GM12878 (cell line): ENCODE measurements at regions not wholly inside any gene's neighbourhood (a gene's known extent, or its start where the extent isn't known, plus 50 kb on each side); places are given as distances from the start of the nearest gene placed in this dataset.

ENCODE experiments used
- ATAC-seq: fragments of 200-7000 bp; cut with Tn5 transposase; 3 replicates; pipeline ENCODE4 v1.9.1; 2020; ENCODE audit warnings: mild to moderate bottlenecking, moderate library complexity
- BruUV-seq: library from RNA; stranded (reverse); fragments of 400-500 nt; replicated peaks from 2 replicates; lab custom pipeline; 2021; lab: Mats Ljungman, UMichigan
- CTCF ChIA-PET: fragments of 300-600 bp; sonication (Branson Sonifier 250); formaldehyde crosslinking; extraction: SDS; loops from one replicate; lab custom pipeline; 2021; ENCODE audit warnings: inconsistent platforms; lab: Yijun Ruan, JAX
- POLR2A ChIA-PET: fragments of 350-600 bp; formaldehyde crosslinking; extraction: SDS; loops from one replicate; lab custom pipeline; 2021; ENCODE audit warnings: inconsistent platforms; lab: Charles Lee
- RAD21 ChIA-PET: fragments of 300-600 bp; sonication (Branson Sonifier 250); formaldehyde crosslinking; loops from one replicate; lab custom pipeline; 2023; ENCODE audit warnings: antibody characterized with exemption; ENCODE audit not compliant: unreplicated experiment; lab: Charles Lee
- SMC1A ChIA-PET: fragments of 300-600 bp; sonication (Branson Sonifier 250); formaldehyde crosslinking; loops from one replicate; lab custom pipeline; 2023; ENCODE audit not compliant: unreplicated experiment, uncharacterized antibody; lab: Charles Lee
- DNase-seq: peaks from one replicate; pipeline ENCODE4 v3.0.0-alpha.2; 2011; ENCODE audit warnings: low read depth, low spot score
- FAIRE-seq: peaks from 3 replicates; lab custom pipeline; 2011; peaks lifted over from hg19 to GRCh38; lab: Jason Lieb, UNC
- H2AFZ ChIP-seq: 2 replicates; pipeline ENCODE4 v1.6.0; 2011; ENCODE audit warnings: low read depth, low read length, control low read depth; ENCODE audit not compliant: control insufficient read depth
- H3K27ac ChIP-seq: 2 replicates; pipeline ENCODE4 v1.5.1; 2011; ENCODE audit warnings: control low read depth; ENCODE audit not compliant: control insufficient read depth, insufficient read depth
- H3K27me3 ChIP-seq, 2 experiments: replicated peaks in 1 of 2; 2 replicates each; pipeline versions ENCODE4 v1.6.0 to v1.6.1; 2011; ENCODE audit warnings: low read length in 1 of 2; ENCODE audit not compliant: control insufficient read depth in 2 of 2, insufficient read depth in 2 of 2
- H3K36me3 ChIP-seq, 2 experiments: 2 replicates each; pipeline ENCODE4 v1.5.1; 2011; ENCODE audit warnings: low read length in 1 of 2; ENCODE audit not compliant: control insufficient read depth in 2 of 2, insufficient read depth in 2 of 2
- H3K4me1 ChIP-seq: 2 replicates; pipeline ENCODE4 v1.6.1; 2011; ENCODE audit warnings: mild to moderate bottlenecking, low read length, moderate library complexity, mixed read lengths; ENCODE audit not compliant: control insufficient read depth, insufficient read depth
- H3K4me2 ChIP-seq: 2 replicates; pipeline ENCODE4 v1.6.0; 2011; ENCODE audit warnings: control low read depth; ENCODE audit not compliant: control insufficient read depth, insufficient read depth
- H3K4me3 ChIP-seq: fragments of 200-600 bp; sonication (generic); 2 replicates; pipeline ENCODE4 v1.5.1; 2016
- H3K79me2 ChIP-seq: 2 replicates; pipeline ENCODE4 v1.6.0; 2011; ENCODE audit warnings: low read length; ENCODE audit not compliant: control insufficient read depth, insufficient read depth
- H3K9ac ChIP-seq: 2 replicates; pipeline ENCODE4 v1.8.0; 2011; ENCODE audit warnings: low read length, control low read depth, mixed read lengths; ENCODE audit not compliant: control insufficient read depth, insufficient read depth
- H3K9me3 ChIP-seq: replicated peaks from 3 replicates; pipeline ENCODE4 v1.5.1; 2011; ENCODE audit warnings: mild to moderate bottlenecking, low read length; ENCODE audit not compliant: control insufficient read depth, insufficient read depth
- H4K20me1 ChIP-seq: 2 replicates; pipeline ENCODE4 v1.6.0; 2011; ENCODE audit not compliant: control insufficient read depth, insufficient read depth
- CBX5 ChIP-seq: sonication (generic); IDR thresholded peaks from 2 replicates; pipeline ENCODE4 v1.6.1; 2016; ENCODE audit warnings: low read depth, moderate library complexity, mild to moderate bottlenecking, inconsistent platforms
- CREM ChIP-seq: IDR thresholded peaks from 2 replicates; pipeline ENCODE4 v1.6.1; 2014; ENCODE audit warnings: antibody characterized with exemption, low read depth
- IRF4 ChIP-seq: IDR thresholded peaks from 2 replicates; pipeline ENCODE4 v1.6.1; 2011; ENCODE audit warnings: low read depth, low read length
- MEF2A ChIP-seq: IDR thresholded peaks from 2 replicates; pipeline ENCODE4 v1.6.1; 2011; ENCODE audit warnings: low read depth, mild to moderate bottlenecking, low read length, moderate library complexity; ENCODE audit not compliant: insufficient read depth
- RELA ChIP-seq: fragments of 450-650 bp; IDR thresholded peaks from 2 replicates; pipeline ENCODE4 v1.8.0; 2014; ENCODE audit warnings: borderline replicate concordance; ENCODE audit not compliant: partially characterized antibody
- SIX5 ChIP-seq: IDR thresholded peaks from 2 replicates; pipeline ENCODE4 v1.6.1; 2011; ENCODE audit warnings: mild to moderate bottlenecking, low read depth, low read length, moderate library complexity; ENCODE audit not compliant: severe bottlenecking
- SMAD1 ChIP-seq: fragments of 450-650 bp; IDR thresholded peaks from 2 replicates; pipeline ENCODE4 v1.6.1; 2018; ENCODE audit warnings: mild to moderate bottlenecking, low read depth; ENCODE audit not compliant: partially characterized antibody
- TCF12 ChIP-seq: IDR thresholded peaks from 2 replicates; pipeline ENCODE4 v1.6.1; 2011; ENCODE audit warnings: low read depth, mild to moderate bottlenecking, low read length
- WGBS: methylation state at CpG from one replicate; pipeline ENCODE4 v1.1.6; 2016; ENCODE audit warnings: low lambda C conversion rate; ENCODE audit not compliant: insufficient replicate concordance, insufficient coverage; ENCODE audit errors: missing lambda C conversion rate; 5-methylcytosine and 5-hydroxymethylcytosine counted together
- in situ Hi-C: fragments of 300-500 bp; cut with MboI; formaldehyde crosslinking; loops from 9 replicates; pipeline ENCODE4 v1.14.3; 2018; ENCODE audit warnings: mixed read lengths
- intact Hi-C: fragments of 100-400 bp; cut with micrococcal nuclease; formaldehyde crosslinking; loops from one replicate; pipeline ENCODE4 v1.14.2; 2022; ENCODE audit not compliant: unreplicated experiment
- TF ChIP-seq, protein P1 (sequence below): fragments of 450-650 bp; IDR thresholded peaks from 2 replicates; pipeline ENCODE4 v1.6.1; 2018; ENCODE audit warnings: mild to moderate bottlenecking, low read depth, moderate library complexity; ENCODE audit not compliant: partially characterized antibody
- TF ChIP-seq, protein P2 (sequence below): IDR thresholded peaks from 2 replicates; pipeline ENCODE4 v1.6.1; 2012; ENCODE audit warnings: low read depth, low read length, improper control_type of control experiment

- TF ChIP-seq, protein P1, sequence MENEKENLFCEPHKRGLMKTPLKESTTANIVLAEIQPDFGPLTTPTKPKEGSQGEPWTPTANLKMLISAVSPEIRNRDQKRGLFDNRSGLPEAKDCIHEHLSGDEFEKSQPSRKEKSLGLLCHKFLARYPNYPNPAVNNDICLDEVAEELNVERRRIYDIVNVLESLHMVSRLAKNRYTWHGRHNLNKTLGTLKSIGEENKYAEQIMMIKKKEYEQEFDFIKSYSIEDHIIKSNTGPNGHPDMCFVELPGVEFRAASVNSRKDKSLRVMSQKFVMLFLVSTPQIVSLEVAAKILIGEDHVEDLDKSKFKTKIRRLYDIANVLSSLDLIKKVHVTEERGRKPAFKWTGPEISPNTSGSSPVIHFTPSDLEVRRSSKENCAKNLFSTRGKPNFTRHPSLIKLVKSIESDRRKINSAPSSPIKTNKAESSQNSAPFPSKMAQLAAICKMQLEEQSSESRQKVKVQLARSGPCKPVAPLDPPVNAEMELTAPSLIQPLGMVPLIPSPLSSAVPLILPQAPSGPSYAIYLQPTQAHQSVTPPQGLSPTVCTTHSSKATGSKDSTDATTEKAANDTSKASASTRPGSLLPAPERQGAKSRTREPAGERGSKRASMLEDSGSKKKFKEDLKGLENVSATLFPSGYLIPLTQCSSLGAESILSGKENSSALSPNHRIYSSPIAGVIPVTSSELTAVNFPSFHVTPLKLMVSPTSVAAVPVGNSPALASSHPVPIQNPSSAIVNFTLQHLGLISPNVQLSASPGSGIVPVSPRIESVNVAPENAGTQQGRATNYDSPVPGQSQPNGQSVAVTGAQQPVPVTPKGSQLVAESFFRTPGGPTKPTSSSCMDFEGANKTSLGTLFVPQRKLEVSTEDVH, result no peak
- TF ChIP-seq CBX5, result no peak
- no peak for TF ChIP-seq RELA
- no peak for TF ChIP-seq CREM
Measured at GRCh38 chrY:7878719-7879118, 967.2 kb upstream of the AMELY start (continued).

DNA sequence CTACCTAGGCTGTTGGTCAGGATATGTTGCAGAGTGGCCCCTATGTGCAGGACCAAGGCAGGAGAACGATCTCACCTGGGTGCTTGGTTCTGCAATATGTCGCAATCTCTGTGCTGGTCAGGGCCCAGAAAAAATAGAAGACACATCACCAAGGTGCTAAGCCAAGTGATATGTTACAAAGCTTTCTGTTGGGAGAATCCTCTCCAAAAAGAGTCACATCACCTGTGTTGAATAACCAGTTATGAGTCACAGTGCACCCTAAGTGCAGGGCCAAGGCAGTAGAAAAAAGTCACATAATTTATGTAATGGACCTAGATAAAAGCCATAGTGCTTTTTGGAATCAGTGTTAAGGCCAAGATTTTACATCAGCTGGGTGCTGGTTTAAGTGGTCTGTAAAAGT is 965.9 kb upstream of the AMELY start:
- no peaks in the 10 kb centered on the region for H3K4me1 ChIP-seq
- POLR2A ChIA-PET, result no interaction called here
- ATAC-seq, result no peak
- no peak overlapping the region for H3K9ac ChIP-seq
- H3K27ac ChIP-seq, result no peak overlapping the region
- SMC1A ChIA-PET, result no interaction called here
- TF ChIP-seq MEF2A, result no peak
- TF ChIP-seq IRF4, result no peak
- no peak for TF ChIP-seq SMAD1
- TF ChIP-seq SIX5, result no peak
- no peak for TF ChIP-seq TCF12
- TF ChIP-seq, protein P2, sequence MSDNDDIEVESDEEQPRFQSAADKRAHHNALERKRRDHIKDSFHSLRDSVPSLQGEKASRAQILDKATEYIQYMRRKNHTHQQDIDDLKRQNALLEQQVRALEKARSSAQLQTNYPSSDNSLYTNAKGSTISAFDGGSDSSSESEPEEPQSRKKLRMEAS, result no peak
- no TSS peak for BruUV-seq
- H3K79me2 ChIP-seq, result no peaks in the 10 kb centered on the region
- H3K9me3 ChIP-seq, result no peaks in the 10 kb centered on the region
- H2AFZ ChIP-seq, result no peak overlapping the region
- H3K4me2 ChIP-seq, result no peak overlapping the region
- no peaks in the 10 kb centered on the region for H3K27me3 ChIP-seq
- FAIRE-seq, result no peak
- CTCF ChIA-PET, result no interaction called here
- H3K36me3 ChIP-seq, result no peaks in the 10 kb centered on the region
- no peak for DNase-seq
- H4K20me1 ChIP-seq, result no peaks in the 10 kb centered on the region
- no peak overlapping the region for H3K4me3 ChIP-seq
- RAD21 ChIA-PET, result no interaction called here
- no CpG with 5 or more reads among the region's 2 CpGs for WGBS
- in situ Hi-C loops, result no loop called here
- intact Hi-C loops, result no loop called here
